ENCODE measurements at regions not wholly inside any gene's neighbourhood (a gene's known extent, or its start where the extent isn't known, plus 50 kb on each side); places are given as distances from the start of the nearest gene placed in this dataset.

GRCh38 chr5:173808079-173808808, 79.9 kb upstream of the CPEB4 start:
- no peak for DNase-seq

GRCh38 chr5:173809014-173809413, 79.1 kb upstream of the CPEB4 start:
- no peak for DNase-seq

- no peak for DNase-seq
Measured at GRCh38 chr5:173812811-173813550, 75.2 kb upstream of the CPEB4 start.

GRCh38 chr5:173814053-173814452, 74.1 kb upstream of the CPEB4 start:
- no peak for DNase-seq

GRCh38 chr5:173815571-173815970, 72.6 kb upstream of the CPEB4 start:
- no peak for DNase-seq

GRCh38 chr5:173816728-173817127, 71.4 kb upstream of the CPEB4 start:
- DNase-seq = no peak

- DNase-seq = no peak
Measured at GRCh38 chr5:173817561-173817960, 70.6 kb upstream of the CPEB4 start.

GRCh38 chr5:173819521-173819920, 68.6 kb upstream of the CPEB4 start:
- DNase-seq = no peak

GRCh38 chr5:173823274-173823644, 64.9 kb upstream of the CPEB4 start:
- no peak for DNase-seq

GRCh38 chr5:173823721-173824567, 64.2 kb upstream of the CPEB4 start:
- DNase-seq = no peak

- no peak for DNase-seq
Measured at GRCh38 chr5:173825215-173825865, 62.8 kb upstream of the CPEB4 start.

GRCh38 chr5:173826086-173826427, 62.1 kb upstream of the CPEB4 start:
- DNase-seq = no peak

- no peak for DNase-seq
Measured at GRCh38 chr5:173826428-173827350, 61.5 kb upstream of the CPEB4 start.

GRCh38 chr5:173828952-173829351, 59.2 kb upstream of the CPEB4 start:
- DNase-seq = no peak

- peak; percentile 7 for DNase-seq
Measured at GRCh38 chr5:173829826-173830225, 58.3 kb upstream of the CPEB4 start.

- no peak for DNase-seq
Measured at GRCh38 chr5:173830421-173830820, 57.7 kb upstream of the CPEB4 start.

- DNase-seq = no peak
Measured at GRCh38 chr5:173831196-173831914, 56.8 kb upstream of the CPEB4 start.

- no peak for DNase-seq
Measured at GRCh38 chr5:173832386-173832785, 55.8 kb upstream of the CPEB4 start.

GRCh38 chr5:173833196-173833985, 54.8 kb upstream of the CPEB4 start:
- no peak for DNase-seq

- no peak for DNase-seq
Measured at GRCh38 chr5:173834071-173834771, 53.9 kb upstream of the CPEB4 start.
